ENCODE measurements at regions not wholly inside any gene's neighbourhood (a gene's known extent, or its start where the extent isn't known, plus 50 kb on each side); places are given as distances from the start of the nearest gene placed in this dataset.

DNA sequence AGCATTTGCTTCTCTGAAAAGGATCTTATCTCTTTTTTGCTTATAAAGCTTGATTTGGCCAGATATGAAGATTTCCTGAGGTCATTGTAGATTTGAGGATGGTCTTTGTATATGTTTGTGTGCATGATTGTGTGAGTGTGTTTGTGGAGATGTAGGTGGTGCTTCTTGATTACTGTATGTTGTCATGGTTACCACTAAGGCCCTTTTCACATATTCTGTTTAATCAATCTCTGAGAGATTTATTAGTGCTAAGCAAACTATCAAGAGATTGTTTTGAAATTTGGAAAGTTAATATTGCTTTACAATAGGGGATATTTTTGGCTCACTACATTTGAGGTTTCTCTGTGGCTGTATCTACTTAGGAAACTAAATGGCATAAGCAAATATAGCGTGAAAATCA is 191.7 kb downstream of the S1PR1 start:
- FAIRE-seq (no peak), DNase-seq (ENCODE audit: low read depth, low spot score) (no peak)
- dilution Hi-C loops (cut with MboI; ENCODE audit: extremely low pct_ligation_motif_present, low sequenced_read_pairs), result no loop called here
- no peaks in the 10 kb centered on the region for H3K36me3 ChIP-seq (ENCODE audit: control insufficient read depth in 2 of 2, extremely low read depth in 1 of 2, insufficient read depth in 2 of 2, low read length in 2 of 2)
- no peak overlapping the region for H3K27ac ChIP-seq (ENCODE audit: insufficient read depth, low read depth, low read length)
- CTCF ChIA-PET, result interaction anchor here (1.0 to 1.2 kb wide), 2 partner anchors 10 to 119 kb away, joined by 3 read pairs; no protein-coding TSS in a partner anchor
- H3K9ac ChIP-seq (replicated peaks; ENCODE audit: extremely low read depth, insufficient read depth, low read length), result no peak overlapping the region
- no peaks in the 10 kb centered on the region for H3K9me1 ChIP-seq (replicated peaks; ENCODE audit: control insufficient read depth, extremely low read depth, insufficient read depth, low read length)
- POLR2A ChIA-PET, result no interaction called here
- H3K27me3 ChIP-seq (ENCODE audit: control insufficient read depth in 2 of 2, insufficient read depth in 2 of 2, low read length in 2 of 2), result no peaks in the 10 kb centered on the region
- no peaks in the 10 kb centered on the region for H3K79me2 ChIP-seq (ENCODE audit: control insufficient read depth, insufficient read depth, low read length)
- H3K4me3 ChIP-seq (replicated peaks in 1 of 3; ENCODE audit: insufficient read depth in 1 of 3, low read depth in 1 of 3, low read length in 3 of 3), result no peak overlapping the region
- no TSS peak for BruUV-seq (replicated peaks)
- intact Hi-C loops (cut with micrococcal nuclease), result no loop called here
- no peak overlapping the region for H2AFZ ChIP-seq (ENCODE audit: low read depth, low read length)
- H3K4me2 ChIP-seq (ENCODE audit: insufficient read depth, low read length), result no peak overlapping the region
- no peak for TF ChIP-seq MYC (IDR thresholded peaks at IDR 0.05; ENCODE audit: low read depth, low read length)
- TF ChIP-seq EZH2 (IDR thresholded peaks at IDR 0.05; ENCODE audit: borderline replicate concordance, low read depth, low read length, severe bottlenecking), result no peak
- TF ChIP-seq JUN (IDR thresholded peaks at IDR 0.05; ENCODE audit: borderline replicate concordance, insufficient read depth, insufficient read length, low read depth), result no peak
- TF ChIP-seq FOS (IDR thresholded peaks at IDR 0.05; ENCODE audit: borderline replicate concordance, insufficient read depth, low read length), result no peak
- TF ChIP-seq POLR2A (IDR thresholded peaks at IDR 0.05; ENCODE audit: low read depth, low read length), result no peak
- TF ChIP-seq, protein P1, sequence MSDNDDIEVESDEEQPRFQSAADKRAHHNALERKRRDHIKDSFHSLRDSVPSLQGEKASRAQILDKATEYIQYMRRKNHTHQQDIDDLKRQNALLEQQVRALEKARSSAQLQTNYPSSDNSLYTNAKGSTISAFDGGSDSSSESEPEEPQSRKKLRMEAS (IDR thresholded peaks at IDR 0.05; ENCODE audit: insufficient read depth, insufficient read length), result no peak
- TF ChIP-seq GATA2 (IDR thresholded peaks at IDR 0.05; ENCODE audit: insufficient read depth, insufficient read length, low read depth, low read length), result no peak
- no peak for TF ChIP-seq POLR2AphosphoS5 (IDR thresholded peaks at IDR 0.05; ENCODE audit: insufficient read depth, low read depth, low read length)
- TF ChIP-seq CTCF (IDR thresholded peaks at IDR 0.05; ENCODE audit: extremely low read depth in 1 of 2, insufficient read depth in 1 of 2, low read depth in 1 of 2, low read length in 2 of 2), result no peak
- no peaks in the 10 kb centered on the region for H3K4me1 ChIP-seq (ENCODE audit: control insufficient read depth, extremely low read depth, insufficient read depth, low read length)
- no peaks in the 10 kb centered on the region for H3K9me3 ChIP-seq (replicated peaks; ENCODE audit: control insufficient read depth, insufficient read depth, low read length)
- H4K20me1 ChIP-seq (replicated peaks; ENCODE audit: control insufficient read depth, extremely low read depth, insufficient read depth, low read length), result no peaks in the 10 kb centered on the region
